Stimulated activated naive B cell treated with anti-CD40 and anti-IgM and Interleukin-4, amounts not matched to agents 10 μg/mL and 1 μg/mL and 100 μg/mL, for 72 hours (primary cell): ENCODE measurements at regions not wholly inside any gene's neighbourhood (a gene's known extent, or its start where the extent isn't known, plus 50 kb on each side); places are given as distances from the start of the nearest gene placed in this dataset.
"Not testable (repeated sequence)": the region's sequence is repeated elsewhere in the genome, so short reads cannot be mapped to it uniquely, and the experiment has no call there.

Experiments used
- ATAC-seq, 2 donors: fragments of 150-1000 bp; cut with Tn5 transposase; replicated peaks; 2 replicates each; pipeline ENCODE4 v1.10.0; 2021; ENCODE audit warnings: moderate library complexity in 1 of 2
- DNase-seq: peaks from one replicate; pipeline ENCODE4 v3.0.0; 2021
- H3K27ac Mint-ChIP-seq: one replicate; pipeline ENCODE4 v1.8.0; 2022; ENCODE audit warnings: mild to moderate bottlenecking, mixed read lengths
- H3K27me3 Mint-ChIP-seq, 2 donors: one replicate each; pipeline ENCODE4 v1.8.0; 2022; ENCODE audit warnings: mixed read lengths in 2 of 2
- H3K36me3 Mint-ChIP-seq, 2 donors: one replicate each; pipeline ENCODE4 v1.8.0; 2022; ENCODE audit warnings: mixed read lengths in 2 of 2, mild to moderate bottlenecking in 1 of 2
- H3K4me1 Mint-ChIP-seq, 2 donors: one replicate each; pipeline ENCODE4 v1.8.0; 2022; ENCODE audit warnings: mixed read lengths in 2 of 2, mild to moderate bottlenecking in 1 of 2
- H3K4me3 Mint-ChIP-seq, 2 donors: one replicate each; pipeline ENCODE4 v1.8.0; 2022; ENCODE audit warnings: mild to moderate bottlenecking in 2 of 2, mixed read lengths in 2 of 2, moderate library complexity in 1 of 2
- H3K9me3 Mint-ChIP-seq, 2 donors: one replicate each; pipeline ENCODE4 v1.8.0; 2022; ENCODE audit warnings: mixed read lengths in 2 of 2, mild to moderate bottlenecking in 1 of 2

DNA sequence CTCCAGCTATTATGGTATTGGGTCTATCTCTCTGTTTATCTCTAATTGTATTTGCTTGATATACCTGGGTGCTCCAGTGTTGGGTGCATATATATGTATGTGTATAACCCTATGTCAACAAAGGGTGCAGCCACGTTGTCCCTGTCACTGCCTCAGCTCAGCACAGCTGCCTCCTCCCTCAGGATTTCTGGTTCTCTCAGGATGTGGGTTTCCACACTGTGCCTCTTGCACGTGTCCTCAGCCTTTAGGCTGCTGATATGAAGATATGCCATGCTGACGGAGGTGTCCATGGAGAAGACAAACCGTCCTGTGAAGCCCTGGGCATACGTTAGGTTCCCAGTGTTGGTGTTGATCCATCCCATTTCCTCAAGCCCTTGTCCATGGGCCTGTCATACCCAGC lies 791.2 kb downstream of the TMEM121 start:
- no peaks in the 10 kb centered on the region for H3K36me3 Mint-ChIP-seq
- ATAC-seq (no peak), DNase-seq (no peak)
- H3K27ac Mint-ChIP-seq: no peak overlapping the region
- H3K4me1 Mint-ChIP-seq: peaks cover 4 to 20% of the 10 kb centered on the region in 2 donors
- no peaks in the 10 kb centered on the region for H3K27me3 Mint-ChIP-seq
- H3K4me3 Mint-ChIP-seq: no peak overlapping the region
- no peaks in the 10 kb centered on the region for H3K9me3 Mint-ChIP-seq

DNA sequence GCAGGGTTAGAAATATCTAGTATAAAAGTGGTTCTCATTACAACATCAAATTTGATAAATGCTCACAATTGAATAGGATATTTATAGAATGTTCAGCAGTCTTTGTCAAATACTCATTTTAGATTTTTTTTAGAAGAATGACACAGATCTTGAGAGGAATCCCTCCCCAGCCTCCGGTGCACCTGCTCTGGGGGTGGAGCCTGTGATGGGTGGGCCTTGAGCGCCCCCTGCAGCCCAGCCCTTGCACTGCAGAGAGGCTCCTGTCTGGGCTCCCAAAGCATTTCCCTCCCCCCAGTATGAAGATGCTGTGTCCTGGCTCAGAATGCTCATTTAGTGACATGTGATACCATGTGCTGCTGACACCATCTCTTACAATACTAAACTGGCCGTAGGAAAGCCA lies 792.3 kb downstream of the TMEM121 start:
- Mint-ChIP-seq H3K9me3 (no peaks in the 10 kb centered on the region), H3K4me1 (peaks cover 5 to 13% of the 10 kb centered on the region in 2 donors), H3K4me3 (no peak overlapping the region), H3K36me3 (no peaks in the 10 kb centered on the region), H3K27me3 (no peaks in the 10 kb centered on the region), H3K27ac (no peak overlapping the region)
- ATAC-seq (peak; percentile 25 to 45), DNase-seq (peak; percentile 29)

DNA sequence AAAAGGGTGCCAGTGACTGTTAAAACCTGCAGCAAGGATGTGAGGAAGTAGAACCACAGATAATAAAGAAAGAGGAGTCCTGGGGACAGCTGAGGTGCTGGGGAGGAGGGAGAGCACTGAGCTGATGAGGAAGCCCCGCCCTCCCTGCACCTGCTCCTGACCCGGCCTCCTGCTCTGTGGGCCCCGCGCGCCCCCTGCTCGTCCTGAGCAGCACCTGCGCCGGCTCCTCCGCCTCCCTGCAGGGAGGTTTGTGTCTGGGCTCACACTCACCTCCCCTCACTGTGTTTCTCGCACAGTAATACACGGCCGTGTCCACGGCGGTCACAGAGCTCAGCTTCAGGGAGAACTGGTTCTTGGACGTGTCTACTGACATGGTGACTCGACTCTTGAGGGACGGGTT lies 797.6 kb downstream of the TMEM121 start:
- not testable (repeated sequence) for DNase-seq, H3K36me3 Mint-ChIP-seq, H3K4me3 Mint-ChIP-seq, H3K9me3 Mint-ChIP-seq, H3K4me1 Mint-ChIP-seq, ATAC-seq, H3K27me3 Mint-ChIP-seq, H3K27ac Mint-ChIP-seq

DNA sequence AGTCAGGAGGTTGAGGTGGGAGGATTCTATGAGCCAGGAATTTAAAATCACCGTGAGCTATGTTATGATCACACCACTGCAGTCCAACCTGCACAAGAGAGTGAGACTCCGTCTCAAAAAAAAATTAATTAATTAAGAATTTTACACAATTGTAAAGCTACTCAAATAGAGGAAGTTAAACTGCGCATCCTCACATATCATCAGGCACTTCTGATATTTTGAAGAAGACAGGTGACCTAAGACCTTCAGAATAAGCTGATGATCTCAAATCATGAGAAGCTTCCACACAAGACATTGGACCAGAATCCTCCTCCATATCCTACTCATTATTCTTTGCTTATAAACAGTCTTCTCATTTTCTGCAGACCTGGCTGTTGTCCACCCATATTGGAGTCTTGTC lies 800.9 kb downstream of the TMEM121 start:
- H3K4me3 Mint-ChIP-seq: no peak overlapping the region
- H3K4me1 Mint-ChIP-seq: peaks cover 2 to 6% of the 10 kb centered on the region in 2 donors
- no peak for DNase-seq
- no peaks in the 10 kb centered on the region for H3K27me3 Mint-ChIP-seq
- H3K36me3 Mint-ChIP-seq: no peaks in the 10 kb centered on the region
- ATAC-seq: no peak
- no peaks in the 10 kb centered on the region for H3K9me3 Mint-ChIP-seq
- no peak overlapping the region for H3K27ac Mint-ChIP-seq

DNA sequence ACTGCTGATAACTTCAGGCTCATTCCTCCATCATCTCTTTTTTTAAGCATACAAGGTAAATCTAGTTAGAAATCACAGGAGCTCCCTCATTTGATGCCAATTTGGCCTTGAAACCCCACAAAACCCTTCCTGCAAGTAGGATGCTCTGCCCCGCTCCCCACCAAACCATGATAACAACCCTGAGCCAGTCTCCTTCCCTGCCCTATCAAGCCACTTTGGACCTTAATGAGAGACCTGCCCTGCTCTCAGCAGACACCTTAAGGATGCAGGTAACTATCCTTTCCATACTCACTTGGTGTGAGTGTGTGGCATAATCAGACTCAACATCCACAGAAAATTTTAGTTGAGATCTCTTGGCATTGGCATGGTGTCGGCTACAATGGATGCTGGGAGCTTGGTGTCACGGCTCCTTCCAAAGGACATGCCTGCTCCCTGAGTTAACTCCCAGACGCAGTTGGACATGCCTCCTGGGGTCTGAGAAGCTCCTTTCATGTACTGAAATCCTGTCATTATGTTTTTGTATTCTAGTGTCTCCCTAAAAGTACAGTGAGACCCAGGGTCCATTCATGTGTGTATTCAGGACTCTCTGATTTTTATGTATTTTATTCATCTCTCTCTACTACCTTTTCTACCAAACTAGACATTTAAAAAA lies 801.4 kb downstream of the TMEM121 start:
- H3K27ac Mint-ChIP-seq, H3K27me3 Mint-ChIP-seq, H3K4me1 Mint-ChIP-seq, H3K4me3 Mint-ChIP-seq, DNase-seq, H3K9me3 Mint-ChIP-seq, H3K36me3 Mint-ChIP-seq, ATAC-seq: not testable (repeated sequence)

DNA sequence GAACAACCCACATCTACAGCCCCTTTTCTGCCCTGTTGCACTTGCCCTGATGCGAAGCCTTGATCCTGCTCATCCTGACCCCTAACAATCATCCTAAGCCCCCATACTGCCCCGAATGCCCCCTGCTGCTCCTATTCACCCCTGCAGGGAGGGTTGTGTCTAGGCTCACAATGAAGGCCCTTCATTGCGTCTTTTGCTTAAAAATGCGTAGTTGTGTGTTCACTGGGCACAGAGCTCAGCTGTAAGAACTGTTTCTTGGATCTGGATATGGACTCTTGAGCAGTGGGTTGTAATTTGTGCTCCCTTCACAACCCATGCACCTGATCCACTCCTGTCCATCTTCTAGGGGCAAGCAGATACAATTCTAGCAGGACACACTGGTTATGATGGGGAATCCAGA lies 802.9 kb downstream of the TMEM121 start:
- H3K27ac Mint-ChIP-seq, ATAC-seq, H3K36me3 Mint-ChIP-seq, H3K4me3 Mint-ChIP-seq, H3K9me3 Mint-ChIP-seq, H3K4me1 Mint-ChIP-seq, H3K27me3 Mint-ChIP-seq, DNase-seq: not testable (repeated sequence)

DNA sequence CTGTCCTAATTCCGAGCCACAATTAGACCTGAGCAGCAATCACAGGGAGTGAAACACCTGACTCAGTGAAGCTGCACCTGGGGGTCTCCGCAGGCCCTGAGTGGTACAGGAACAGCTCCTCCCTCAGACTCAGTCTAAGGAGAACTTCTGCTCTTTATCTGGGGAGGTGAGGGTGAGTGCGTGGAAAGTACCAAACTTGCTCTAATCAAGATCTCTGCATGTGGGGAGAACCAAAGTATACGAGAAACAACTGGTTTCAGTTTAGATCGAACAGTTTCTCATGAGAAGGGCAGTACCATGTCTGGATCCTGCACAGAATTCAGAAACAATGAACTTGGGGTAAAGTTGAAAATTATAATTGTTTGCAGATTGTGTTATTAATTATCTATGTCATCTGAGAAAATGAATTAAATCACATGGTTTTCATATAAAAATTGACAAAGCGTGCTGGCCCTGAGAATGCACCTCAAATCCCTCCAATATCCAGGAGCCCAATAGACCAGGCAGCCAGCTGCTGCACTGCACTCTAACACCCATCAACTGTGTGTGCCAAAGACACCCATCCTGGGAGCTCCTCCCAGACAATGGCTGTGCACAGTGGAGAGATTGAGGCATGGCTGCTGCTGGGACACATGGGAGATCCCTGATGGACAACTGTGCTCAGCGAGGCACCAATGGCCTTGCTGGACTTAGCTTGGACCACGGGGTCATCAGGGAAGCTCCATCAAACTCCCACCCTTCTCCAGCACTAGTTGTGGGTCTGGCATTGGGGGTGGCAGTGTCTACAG lies 803.8 kb downstream of the TMEM121 start:
- H3K36me3 Mint-ChIP-seq, H3K9me3 Mint-ChIP-seq, H3K4me3 Mint-ChIP-seq, H3K27ac Mint-ChIP-seq, H3K27me3 Mint-ChIP-seq, DNase-seq, H3K4me1 Mint-ChIP-seq: not testable (repeated sequence)
- ATAC-seq: peak in 1 of 2 donors; percentile 44

DNA sequence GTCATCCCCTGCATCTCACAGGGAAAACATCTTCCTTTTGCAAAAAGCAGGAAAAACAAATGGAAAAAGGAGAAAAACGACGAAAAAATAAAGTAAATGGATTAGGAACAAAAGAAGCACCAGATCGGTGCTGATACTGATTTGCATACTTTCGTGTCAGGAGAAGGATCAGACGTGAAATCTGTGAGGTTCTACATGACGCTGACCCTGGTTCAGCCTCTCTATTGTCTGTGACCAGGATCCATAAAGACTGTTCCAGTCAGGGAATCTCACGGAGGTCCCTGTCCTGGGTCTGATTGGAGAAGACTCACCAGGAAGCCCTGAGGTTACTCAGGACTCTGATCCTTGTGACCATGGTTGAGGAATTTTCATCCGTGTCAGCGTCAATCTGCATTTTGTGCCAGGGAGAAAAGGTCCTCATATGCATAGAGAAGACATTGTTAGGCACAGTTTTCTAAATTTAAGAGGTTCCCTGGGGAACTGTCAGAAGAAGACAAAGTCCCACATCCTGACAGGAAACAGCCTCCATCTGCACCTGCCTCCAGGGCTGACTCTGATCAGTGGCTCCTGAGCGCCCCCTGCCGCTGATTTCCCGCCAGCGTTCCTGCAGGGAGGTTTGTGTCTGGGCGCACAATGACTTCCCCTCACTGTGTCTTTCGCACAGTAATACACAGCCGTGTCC lies 808.2 kb downstream of the TMEM121 start:
- H3K27me3 Mint-ChIP-seq, H3K9me3 Mint-ChIP-seq, H3K36me3 Mint-ChIP-seq, H3K4me1 Mint-ChIP-seq, H3K27ac Mint-ChIP-seq: not testable (repeated sequence)
- DNase-seq (peak; percentile 56), ATAC-seq (peak; percentile 83 to 86)
- H3K4me3 Mint-ChIP-seq: peak overlapping the region; percentile 21 to 48

DNA sequence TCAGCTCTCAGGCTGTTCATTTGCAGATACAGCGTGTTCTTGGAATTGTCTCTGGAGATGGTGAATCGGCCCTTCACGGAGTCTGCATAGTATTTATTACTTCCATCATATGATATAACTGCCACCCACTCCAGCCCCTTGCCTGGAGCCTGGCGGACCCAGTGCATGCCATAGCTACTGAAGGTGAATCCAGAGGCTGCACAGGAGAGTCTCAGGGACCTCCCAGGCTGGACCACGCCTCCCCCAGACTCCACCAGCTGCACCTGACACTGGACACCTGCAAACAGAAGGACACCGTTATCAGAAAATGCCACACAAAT lies 808.7 kb downstream of the TMEM121 start:
- ATAC-seq: peak; percentile 45 to 52
- H3K27me3 Mint-ChIP-seq, H3K36me3 Mint-ChIP-seq, DNase-seq, H3K27ac Mint-ChIP-seq, H3K4me1 Mint-ChIP-seq, H3K9me3 Mint-ChIP-seq: not testable (repeated sequence)
- peak overlapping the region; percentile 21 to 48 for H3K4me3 Mint-ChIP-seq

DNA sequence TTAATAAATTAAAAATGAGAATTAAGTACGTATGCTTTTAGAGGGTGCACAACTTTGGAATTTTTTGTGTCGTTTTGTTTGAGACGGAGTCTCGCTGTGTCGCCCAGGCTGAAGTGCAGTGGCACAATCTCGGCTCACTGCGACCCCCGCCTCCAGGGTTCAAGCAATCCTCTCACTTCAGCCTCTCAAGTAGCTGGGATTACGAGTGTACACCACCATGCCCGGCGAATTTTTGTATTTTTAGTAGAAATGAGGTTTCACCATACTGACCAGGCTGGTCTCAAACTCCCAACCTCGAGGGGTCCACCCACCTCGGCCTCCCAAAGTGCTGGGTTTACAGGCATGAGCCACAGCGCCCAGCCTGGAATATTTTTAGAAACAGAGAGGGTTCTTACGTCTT lies 812.4 kb downstream of the TMEM121 start:
- H3K27me3 Mint-ChIP-seq, H3K9me3 Mint-ChIP-seq, DNase-seq, H3K4me1 Mint-ChIP-seq, ATAC-seq, H3K27ac Mint-ChIP-seq, H3K4me3 Mint-ChIP-seq, H3K36me3 Mint-ChIP-seq: not testable (repeated sequence)

DNA sequence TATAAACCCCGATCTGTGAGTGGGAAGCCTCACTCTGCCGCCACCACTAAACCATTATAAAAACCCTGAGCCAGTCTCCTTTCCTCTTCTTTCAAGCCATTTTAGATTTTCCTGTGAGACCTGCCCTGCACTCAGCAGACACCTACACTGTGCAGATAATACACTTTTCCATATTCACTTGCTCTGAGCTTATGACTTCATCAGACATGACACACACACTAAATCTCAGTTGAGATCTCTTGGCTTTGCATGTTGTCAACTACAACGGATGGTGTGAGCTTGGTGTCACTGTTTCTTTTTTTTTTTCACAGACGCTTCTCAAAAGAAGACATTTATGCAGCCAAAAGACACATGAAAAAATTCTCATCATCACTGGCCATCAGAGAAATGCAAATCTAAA lies 814.3 kb downstream of the TMEM121 start:
- H3K36me3 Mint-ChIP-seq, H3K27me3 Mint-ChIP-seq, H3K9me3 Mint-ChIP-seq, DNase-seq, H3K4me1 Mint-ChIP-seq, ATAC-seq, H3K27ac Mint-ChIP-seq, H3K4me3 Mint-ChIP-seq: not testable (repeated sequence)

DNA sequence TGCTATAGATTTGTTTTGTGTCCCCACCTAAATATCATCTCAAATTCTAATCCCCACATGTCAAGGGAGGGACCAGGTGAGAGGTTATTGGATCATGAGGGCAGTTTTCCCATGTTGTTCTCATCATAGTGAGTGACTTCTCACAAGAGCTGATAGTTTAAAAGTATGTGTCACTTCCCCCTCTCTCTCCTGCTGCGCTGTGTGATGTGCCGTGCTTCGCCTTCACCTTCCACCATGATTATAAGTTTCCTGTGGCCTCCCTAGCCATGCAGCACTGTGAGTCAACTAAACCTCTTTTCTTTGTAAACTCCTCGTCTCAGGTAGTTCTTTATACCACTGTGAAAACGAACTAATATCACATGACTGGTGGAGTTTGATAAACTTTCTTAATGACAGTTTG lies 814.8 kb downstream of the TMEM121 start:
- H3K27ac Mint-ChIP-seq, DNase-seq, H3K4me3 Mint-ChIP-seq, H3K27me3 Mint-ChIP-seq, H3K36me3 Mint-ChIP-seq, H3K9me3 Mint-ChIP-seq, H3K4me1 Mint-ChIP-seq: not testable (repeated sequence)
- ATAC-seq: peak in 1 of 2 donors; percentile 54

DNA sequence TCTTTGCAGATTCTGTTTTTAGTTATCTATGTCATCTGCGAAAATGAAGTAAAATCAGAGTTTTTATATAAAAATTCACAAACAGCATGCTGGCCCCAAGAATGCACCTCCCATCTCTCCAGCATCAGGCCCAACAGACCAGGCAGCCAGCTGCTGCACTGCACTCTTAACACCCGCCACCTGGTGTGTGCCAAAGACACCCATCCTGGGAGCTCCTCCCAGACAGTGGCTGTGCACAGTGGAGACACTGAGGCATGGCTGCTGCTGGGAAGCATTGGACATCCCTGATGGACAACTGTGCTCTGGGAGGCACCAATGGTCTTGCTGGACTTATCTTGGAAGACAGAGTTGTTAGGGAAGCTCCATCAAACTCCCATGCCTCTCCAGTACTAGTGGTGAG lies 817.2 kb downstream of the TMEM121 start:
- H3K27ac Mint-ChIP-seq: no peak overlapping the region
- no peak for DNase-seq
- no peaks in the 10 kb centered on the region for H3K9me3 Mint-ChIP-seq
- ATAC-seq: no peak
- no peak overlapping the region for H3K4me3 Mint-ChIP-seq
- H3K4me1 Mint-ChIP-seq: peaks cover 0 to 4% of the 10 kb centered on the region in 2 donors
- H3K36me3 Mint-ChIP-seq: no peaks in the 10 kb centered on the region
- no peaks in the 10 kb centered on the region for H3K27me3 Mint-ChIP-seq

DNA sequence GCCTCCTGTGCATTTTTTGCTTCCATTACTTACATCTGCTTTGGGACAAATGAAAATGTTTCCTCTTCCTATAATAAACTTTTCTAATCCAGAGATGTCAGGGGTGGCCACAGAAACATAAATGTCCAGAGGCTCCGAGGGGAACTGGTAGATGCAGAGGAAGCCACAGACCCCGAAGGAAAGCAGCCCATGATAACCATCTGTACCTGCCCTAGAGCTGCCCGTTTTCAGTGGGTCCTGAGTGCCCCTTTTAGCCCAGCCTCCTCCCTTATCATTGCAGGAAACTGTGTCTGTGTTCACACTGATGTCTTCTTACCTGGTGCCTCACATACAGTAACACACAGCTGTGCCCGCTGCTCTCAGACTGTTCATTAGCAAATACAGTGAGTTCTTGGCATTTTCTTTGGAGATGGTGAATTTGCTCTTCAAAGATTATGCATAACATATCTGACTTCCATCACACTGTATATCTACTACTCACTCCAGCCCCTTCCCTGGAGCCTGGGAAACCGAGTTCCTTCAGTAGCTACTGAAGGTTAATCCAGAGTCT lies 817.8 kb downstream of the TMEM121 start:
- H3K9me3 Mint-ChIP-seq, H3K27ac Mint-ChIP-seq, DNase-seq, H3K27me3 Mint-ChIP-seq, ATAC-seq, H3K4me1 Mint-ChIP-seq, H3K4me3 Mint-ChIP-seq, H3K36me3 Mint-ChIP-seq: not testable (repeated sequence)
